ENCODE measurements at regions not wholly inside any gene's neighbourhood (a gene's known extent, or its start where the extent isn't known, plus 50 kb on each side); places are given as distances from the start of the nearest gene placed in this dataset.

DNA sequence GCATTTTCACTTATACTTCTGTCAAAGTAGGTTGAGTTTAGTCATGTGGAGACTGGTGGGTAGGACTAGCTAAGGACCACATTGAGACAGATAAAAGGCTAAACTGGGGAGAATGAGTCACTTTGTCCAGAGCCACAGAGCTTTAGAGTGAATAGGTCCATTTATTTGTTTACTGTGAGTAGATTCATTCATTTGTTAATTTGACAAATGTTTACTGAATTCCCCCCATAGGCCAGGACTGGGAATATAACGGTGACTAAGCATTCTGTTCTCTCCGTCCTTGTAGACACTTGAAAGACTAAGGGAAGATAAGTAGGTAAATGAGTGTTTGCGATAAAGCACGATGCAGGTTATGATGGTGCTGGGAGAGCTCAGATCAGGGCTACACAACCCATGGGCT is 699.7 kb upstream of the ID4 start:
- no peak for DNase-seq (ENCODE audit: low read depth)

DNA sequence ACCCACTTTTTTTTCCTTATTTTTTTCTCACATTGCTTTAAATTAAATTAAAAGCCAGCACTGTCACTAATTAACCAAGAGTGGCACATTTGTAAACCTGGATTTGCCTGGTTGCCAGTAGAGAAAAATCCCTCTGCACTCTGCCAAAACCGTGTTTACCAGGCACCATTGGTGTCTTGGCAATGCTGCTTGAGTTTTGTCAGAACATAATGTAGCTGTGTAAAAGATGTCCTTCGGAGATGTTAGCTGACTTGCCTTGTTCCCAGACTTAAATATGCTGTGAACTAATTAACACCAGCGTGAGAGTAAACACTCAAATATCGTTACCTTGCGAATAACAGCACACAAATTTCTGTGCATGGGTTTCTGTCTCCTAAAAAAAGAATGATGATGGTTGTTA is 694.9 kb upstream of the ID4 start:
- DNase-seq (ENCODE audit: low read depth) = no peak

DNA sequence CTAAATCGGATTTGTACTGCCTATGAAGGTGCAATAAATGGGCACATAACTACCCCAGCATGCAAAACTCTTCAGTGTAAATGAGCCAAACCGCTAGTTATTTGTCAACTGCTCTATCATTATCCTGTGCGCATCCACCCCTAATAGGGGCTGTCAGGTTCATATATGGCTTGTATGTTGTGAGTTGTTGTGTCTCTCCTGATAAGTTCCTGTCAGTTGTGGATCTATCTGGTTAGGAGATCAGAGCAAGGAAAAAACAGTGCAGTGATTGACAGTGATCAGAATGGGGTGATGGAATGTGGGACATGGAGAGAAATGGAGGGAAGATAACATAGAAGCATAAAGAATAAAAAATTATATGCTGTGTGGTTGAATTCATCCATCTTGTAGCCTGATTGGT is 686.9 kb upstream of the ID4 start:
- DNase-seq (ENCODE audit: low read depth) = no peak

DNA sequence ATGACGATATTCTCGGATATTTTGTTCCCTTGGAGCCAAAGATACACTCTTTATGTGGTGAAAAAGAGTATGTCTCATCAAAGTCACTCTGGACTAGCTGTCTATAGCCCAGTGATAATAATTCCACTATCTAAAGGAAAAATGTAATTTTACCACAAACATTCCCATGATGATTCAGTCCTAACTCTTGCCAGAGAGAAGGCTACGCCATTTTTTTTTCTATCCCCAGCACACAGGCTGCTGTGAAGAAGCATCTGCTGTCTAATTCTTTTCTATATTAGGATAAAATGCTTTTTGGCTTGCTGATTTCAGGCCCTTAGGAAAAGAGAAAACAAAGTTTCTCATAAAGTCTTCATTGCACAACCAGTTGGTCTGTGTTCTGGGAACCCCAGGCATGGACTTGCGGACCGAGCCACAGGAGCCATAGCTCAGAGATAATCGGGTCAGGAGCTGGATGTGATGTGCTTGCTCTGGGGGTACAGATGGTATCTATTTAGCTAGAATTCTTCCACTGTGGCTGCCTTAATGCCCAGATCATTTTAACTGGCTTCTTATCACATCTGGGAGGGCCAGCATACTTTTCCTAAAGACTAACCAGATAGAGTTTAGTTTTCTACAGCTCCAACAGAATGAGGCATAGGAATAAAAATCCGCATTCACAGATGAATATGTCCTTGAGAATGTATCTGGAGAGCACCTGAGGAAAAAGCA is 683.7 kb upstream of the ID4 start:
- DNase-seq (ENCODE audit: low read depth) = no peak

DNA sequence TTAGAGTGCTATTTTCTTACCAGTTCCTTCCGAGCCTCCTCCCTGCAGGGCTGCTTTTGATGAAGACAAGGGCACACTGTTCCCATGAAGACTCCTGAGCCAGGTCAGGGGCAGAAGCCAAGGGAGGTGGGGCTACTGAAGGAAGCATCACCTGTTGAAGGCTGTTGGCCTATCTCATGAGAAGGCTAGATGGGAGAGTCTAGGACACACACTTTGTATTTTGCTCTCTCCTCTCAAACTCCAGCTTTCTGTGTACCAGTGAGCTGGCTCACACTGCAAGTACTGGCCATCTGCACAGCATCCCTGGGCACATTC is 683.2 kb upstream of the ID4 start:
- DNase-seq (ENCODE audit: low read depth) = no peak

DNA sequence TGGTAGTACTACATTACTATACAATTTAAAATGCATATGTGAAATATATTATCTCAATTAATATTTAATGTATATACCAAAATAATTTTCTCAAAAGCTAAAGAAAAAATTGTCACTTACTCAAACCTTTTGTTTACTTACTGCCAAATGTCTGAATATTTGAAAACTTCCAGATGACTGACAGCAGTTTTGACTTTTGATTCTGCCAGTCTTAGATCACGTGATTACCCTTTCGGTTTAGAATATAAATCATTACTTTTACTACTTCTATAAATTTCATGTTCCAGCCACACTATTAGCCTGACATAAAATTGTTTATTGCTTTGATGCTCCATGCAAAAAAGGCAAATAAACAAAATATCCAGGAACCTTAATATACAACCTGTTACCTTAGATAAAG is 680.7 kb upstream of the ID4 start:
- no peak for DNase-seq (ENCODE audit: low read depth)

DNA sequence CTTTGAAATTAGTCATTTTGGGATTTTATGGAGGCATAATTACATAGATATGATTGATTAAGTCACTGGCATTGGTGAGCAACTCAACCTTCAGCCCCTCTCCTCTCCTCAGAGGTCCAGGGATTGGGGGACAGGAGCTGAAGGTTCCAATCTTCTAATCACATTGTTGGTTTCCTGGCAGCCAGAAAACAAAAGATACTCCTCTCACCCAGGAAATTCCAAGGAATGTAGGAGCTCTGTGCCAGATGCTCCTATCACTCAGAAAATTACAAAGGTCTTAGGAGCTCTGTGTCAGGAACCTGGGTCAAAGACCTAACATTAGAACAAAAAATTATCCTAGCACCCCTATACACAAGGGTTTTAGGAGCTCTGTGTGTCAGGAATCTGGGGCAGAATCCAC is 679.7 kb upstream of the ID4 start:
- DNase-seq (ENCODE audit: low read depth) = no peak

DNA sequence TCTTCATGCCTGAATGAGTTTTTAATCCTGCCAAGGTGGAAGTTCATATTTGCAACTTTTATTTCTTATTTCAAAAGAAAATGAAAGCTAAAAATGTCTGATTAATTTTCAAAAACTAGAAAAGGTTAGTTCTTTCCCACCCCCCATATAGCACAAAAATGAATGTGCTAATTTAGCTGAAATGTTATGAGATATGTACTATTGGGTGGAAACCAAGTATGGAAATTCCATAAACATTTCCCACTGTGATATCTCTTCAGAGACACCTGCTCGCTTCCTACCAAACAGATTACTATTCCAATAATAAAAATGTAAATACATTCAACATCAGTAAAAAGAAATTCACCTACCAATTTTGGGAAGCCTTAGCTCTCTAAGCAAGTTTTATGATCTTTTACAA is 678.6 kb upstream of the ID4 start:
- DNase-seq (ENCODE audit: low read depth) = no peak

DNA sequence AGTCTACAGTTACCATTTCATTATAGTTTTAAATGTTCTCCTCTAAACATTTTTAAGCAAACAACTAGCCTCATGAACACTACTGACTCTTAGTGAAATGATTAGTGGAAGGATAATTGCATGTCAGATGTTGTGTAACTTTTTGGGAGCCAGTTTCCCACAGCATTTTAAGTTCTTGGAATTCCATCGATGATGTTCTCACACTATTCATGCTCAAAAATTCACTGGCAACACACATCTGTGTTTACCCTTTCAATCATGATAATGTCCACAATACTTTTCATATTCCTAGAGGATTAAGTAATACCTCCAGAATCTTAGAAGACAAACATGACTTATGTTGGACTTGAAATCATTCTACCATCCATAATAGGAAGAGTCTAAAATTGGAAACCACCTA is 678.1 kb upstream of the ID4 start:
- no peak for DNase-seq (ENCODE audit: low read depth)

DNA sequence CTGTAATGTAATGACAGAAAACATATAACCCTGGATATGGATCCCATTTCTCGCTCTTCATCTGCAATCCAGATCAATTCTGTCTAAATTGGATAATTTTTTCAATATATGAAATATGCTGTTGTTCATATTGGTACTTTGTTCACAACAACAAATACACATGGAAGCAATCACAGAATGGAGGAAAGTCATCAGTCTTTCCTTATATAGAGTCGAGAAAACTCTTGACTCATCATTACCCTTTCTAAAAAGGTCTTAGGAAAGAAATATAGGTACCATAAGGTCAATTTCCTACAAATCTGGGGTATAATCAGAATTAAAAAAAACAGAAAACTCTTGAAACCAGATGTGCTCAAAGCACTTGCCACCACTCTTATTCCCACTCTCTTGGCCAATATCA is 677.6 kb upstream of the ID4 start:
- DNase-seq (ENCODE audit: low read depth) = no peak

DNA sequence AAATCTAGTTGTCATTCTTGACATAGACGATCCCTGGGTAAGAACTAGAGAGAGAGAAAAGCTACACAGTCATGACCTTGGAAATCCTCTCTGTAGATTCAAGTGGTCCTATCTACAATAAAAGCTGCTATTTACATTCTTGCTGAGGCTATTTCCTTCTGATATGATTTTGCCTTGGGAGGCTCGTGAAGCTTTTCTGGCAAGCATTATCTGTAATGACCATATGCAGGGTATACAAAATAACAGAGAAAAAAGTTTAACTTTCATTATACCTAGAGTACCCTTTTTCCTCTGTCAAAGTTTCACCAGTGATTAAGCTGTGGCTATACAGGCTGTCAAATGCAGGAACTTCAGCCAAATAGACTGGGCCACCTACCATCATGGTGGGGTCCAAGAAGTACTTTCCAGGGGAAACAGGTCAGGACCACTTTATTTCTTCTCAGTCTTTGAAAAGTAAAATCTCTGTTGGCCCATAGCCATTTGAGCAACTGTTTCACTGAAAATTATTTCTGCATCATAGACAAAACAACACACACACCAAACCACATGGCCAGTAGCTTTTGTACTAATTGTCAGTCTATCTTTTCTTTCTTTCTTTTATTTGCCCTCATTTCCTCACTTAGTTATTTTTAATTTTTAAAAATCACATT is 677.0 kb upstream of the ID4 start:
- no peak for DNase-seq (ENCODE audit: low read depth)

DNA sequence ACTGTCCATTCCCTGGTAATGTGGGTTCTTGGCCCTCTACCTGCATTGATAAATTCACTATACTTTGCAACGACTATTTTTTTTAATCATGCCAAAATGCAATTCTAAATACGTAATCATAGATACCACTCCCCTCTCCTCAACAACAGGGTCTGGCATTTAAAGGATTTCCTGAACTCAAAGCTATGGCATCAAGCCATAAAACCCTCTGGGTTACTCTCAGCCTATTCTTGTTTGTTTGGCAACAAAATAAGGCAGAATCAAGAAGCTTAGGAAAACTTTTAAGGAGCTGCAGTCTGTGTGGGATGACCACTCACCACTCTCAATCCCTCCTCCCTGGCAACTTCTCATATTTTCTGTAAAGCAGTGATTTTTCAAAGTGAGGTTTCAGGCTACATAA is 669.9 kb upstream of the ID4 start:
- DNase-seq (ENCODE audit: low read depth) = no peak

DNA sequence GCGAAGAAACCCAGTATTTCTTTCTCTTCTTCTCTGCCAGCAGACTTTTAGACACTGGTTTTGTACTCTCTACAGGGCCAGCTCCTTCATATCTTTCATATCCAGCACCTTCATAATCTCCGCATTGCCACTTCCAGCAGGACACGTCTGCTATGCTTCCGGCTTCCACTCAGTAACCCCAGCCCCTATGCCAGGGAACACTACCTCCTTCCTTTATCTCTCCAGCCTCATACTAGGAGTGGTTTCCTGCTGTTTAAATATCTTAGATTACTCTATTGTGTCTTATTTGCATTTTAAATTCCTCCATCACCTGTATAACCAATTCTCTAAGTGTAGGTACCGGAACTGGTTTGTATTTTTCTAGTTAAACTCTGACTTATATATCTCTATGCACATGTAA is 667.8 kb upstream of the ID4 start:
- DNase-seq (ENCODE audit: low read depth) = no peak

DNA sequence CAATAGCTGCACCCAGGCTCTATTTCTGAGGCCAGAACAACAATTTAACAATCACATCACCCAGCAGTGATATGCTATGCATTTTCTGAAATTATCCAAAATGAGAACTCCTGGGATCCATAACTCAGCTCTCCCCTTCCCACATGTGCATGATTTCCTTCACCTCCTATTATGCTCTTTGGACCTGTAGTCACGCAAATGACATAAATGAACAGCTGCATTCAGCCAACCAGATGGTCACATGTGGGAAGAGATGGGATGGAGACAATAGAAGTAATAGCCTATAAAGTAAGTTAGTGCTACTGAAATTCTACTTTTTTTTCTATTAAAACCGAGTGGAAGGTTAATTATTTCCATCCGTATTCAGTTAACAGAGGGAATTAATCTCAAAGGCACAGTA is 662.1 kb upstream of the ID4 start:
- DNase-seq (ENCODE audit: low read depth) = no peak

DNA sequence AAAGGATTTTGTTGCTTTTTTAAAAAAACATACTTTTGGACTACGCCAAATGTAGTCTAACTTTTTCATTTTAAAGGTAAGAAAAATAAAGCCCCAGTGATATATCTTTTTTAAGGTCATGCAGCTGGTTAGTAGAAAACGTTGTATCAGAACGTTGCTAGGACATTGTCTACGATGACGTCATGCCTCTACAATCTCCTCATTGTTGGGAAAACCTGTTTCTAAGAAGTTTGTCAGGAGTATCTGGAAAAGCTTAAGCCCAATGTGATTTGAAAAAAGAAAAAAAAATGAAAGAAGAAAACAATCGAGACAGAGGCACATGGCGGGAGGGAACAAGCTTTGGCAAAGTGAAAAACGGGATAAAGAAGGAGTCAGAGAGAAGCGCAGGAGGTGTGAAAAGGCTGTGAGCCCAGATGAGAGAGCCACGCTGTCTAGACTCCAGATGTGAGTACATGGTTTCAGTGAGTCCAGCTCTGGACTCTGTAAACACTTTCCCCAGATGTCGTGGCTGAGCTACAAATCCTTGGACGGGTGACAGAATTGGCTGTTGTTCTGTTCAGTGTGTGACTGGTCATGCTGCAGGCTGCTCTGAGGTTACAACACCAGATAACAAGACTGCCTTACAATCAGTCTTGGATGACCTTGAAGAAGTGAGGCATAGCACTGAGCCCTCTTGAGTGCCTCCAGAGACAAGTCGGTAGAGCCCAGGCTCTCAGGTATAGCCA is 656.7 kb upstream of the ID4 start:
- DNase-seq (ENCODE audit: low read depth) = no peak

DNA sequence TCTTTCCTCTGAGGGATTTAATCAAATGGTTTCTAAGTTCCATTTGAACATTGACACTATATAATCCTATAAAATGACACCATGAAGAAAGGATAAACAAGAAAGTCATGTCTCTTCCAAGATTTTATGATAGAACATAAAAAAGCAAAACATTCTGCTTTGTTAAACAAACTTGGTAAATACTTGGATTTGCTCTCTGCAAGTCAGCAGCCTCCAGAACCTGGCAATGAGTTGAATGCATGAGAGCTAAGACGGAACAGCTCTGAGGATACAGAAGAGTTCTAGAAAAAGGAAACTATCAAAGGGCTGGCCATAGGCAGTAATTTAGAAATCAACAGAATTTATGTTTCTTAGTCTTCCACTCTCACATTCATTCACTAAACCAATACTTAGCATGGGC is 656.0 kb upstream of the ID4 start:
- no peak for DNase-seq (ENCODE audit: low read depth)

DNA sequence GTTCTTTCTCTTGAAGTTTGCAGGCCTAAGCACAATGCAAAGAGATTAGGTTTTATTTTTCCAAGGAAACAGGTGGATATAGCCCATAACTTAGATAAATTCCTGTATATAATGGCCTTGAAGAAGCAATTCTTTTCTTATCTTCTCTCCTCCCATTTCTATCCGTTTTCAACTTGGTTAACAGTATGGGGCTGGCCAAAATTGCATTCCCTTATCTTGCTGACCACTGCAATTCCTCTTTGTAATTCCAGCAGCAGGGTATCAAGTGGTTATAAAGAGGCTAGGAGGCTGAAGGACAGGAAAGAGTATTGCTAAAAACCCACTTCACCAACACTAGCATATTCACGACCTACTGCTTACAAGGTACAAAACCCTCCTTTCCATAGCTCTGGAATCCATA is 643.5 kb upstream of the ID4 start:
- no peak for DNase-seq (ENCODE audit: low read depth)

DNA sequence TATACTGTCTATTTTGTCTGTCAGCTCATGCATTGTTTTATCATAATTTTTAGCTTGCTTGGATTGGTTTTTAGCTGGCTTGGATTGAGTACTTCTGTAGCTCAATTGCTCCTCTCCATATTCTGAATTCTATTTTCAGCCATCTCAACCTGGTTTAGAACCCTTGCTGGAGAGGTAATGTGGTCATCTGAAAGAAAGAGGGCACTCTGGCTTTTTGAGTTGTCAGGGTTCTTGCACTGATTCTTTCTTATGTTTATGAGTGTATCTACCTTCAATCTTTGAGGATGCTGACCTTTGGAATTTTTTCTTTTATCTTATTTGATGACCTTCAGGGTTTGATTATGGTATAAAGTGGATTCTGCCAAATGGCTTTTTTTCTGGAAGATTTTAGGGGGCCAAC is 632.7 kb upstream of the ID4 start:
- DNase-seq (ENCODE audit: low read depth) = no peak

DNA sequence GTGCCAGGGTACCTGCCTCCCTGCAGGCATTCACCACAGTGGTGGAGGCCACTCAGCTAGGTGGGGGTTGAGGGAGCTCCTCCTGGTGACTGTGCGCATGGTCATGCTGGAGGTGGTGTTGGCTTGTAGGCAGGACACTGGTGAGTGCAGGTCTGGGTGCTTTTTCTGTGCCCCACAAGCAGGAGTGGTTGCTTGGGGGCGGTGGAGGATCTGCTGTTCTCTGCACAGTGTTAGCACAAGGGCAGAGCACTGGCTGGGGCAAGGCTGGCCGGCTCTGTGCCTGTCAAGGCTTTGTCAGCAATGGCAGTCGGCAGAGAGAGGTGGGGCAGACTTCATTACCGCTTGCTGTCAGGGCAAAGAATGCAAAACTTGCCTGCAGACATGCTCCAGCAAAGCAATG is 632.1 kb upstream of the ID4 start:
- no peak for DNase-seq (ENCODE audit: low read depth)

DNA sequence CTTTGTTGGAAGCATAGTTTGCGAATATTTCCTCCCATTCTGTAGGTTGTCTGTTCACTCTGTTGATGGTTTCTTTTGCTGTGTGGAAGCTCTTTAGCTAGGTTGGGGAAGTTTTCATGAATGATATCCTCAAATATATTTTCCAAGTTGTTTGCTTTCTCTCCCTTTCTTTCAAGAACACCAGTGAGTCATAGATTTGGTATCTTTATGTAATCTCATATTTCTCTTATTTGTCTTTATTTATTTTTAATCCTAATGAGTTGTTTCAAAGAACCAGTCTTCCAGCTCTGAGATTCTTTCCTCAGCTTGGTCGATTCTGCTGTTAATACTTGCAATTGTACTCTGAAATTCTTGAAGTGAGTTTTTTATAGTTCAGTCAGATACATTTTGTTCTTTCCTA is 628.0 kb upstream of the ID4 start:
- no peak for DNase-seq (ENCODE audit: low read depth)

DNA sequence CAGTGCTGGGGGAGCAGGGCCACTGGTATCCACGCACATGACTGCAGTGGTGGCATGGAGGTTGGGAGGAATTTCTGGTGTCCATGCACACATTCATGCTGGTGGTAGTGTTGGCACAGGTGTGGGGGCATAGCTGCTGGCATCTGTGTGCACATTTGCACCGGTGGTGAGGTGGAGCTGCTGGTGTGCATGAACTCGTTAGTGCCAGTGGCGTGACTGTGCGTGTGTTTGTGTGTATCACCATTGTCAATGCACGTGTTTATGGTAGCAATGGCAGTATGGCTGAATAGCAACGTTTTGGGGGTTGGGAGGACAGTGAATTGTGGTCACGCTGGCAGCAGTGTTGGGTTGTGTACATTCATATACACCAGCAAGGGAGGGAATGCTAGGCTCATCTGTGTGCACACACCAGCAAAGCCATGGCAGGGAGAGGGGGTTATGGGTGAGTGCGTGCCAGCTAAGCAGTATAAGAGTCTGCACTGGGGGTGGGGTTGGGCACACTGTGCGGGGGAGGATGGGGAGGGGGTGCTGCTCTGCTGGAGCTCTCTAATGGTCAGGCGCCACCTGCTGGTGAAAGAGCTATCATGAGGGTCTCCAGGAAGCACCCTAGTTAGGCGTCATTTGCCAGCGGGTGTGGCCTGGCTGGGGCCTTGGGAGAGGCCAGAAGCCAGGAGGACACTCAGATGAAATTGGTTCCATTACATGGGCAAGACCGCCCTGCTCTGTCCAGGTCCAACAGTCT is 626.1 kb upstream of the ID4 start:
- DNase-seq (ENCODE audit: low read depth) = no peak

DNA sequence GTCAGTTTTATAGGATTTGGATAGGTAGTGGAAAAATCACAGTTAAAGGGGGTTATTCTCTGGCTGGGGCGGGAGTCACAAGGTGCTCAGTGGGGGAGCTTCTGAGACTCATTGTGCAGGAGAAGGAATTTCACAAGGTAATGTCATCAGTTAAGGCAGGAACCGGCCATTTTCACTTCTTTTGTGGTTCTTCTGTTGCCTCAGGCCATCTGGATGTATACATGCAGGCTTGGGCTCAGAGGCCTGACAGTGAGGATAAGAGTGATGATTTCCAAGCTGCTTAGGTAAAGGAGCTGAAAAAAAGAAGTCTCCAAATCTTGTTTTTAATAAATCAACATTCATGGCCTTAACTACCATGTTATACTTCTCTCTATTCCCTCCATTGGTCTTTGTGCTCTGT is 622.9 kb upstream of the ID4 start:
- DNase-seq (ENCODE audit: low read depth) = no peak

DNA sequence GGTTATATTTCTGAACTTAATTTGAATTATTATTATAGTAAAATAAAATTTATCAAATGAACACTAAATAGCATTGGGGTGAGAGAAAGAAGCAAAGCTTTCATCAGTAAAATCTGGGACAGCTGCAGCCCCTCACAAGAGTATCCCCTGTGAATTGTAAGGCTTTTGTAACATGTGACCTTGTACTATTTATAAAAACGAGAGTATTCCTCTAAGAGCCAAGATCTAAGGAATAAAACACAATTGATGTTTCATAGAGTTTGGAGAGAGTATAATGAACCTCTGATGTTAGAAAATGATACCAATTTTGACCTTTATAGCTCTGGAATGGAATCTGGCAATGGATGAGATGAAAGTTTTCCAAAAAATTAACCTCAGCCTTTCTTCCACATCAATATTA is 617.2 kb upstream of the ID4 start:
- no peak for DNase-seq (ENCODE audit: low read depth)

All from LHCN-M2 (cell line).